ENCODE measurements at regions not wholly inside any gene's neighbourhood (a gene's known extent, or its start where the extent isn't known, plus 50 kb on each side); places are given as distances from the start of the nearest gene placed in this dataset.

DNA sequence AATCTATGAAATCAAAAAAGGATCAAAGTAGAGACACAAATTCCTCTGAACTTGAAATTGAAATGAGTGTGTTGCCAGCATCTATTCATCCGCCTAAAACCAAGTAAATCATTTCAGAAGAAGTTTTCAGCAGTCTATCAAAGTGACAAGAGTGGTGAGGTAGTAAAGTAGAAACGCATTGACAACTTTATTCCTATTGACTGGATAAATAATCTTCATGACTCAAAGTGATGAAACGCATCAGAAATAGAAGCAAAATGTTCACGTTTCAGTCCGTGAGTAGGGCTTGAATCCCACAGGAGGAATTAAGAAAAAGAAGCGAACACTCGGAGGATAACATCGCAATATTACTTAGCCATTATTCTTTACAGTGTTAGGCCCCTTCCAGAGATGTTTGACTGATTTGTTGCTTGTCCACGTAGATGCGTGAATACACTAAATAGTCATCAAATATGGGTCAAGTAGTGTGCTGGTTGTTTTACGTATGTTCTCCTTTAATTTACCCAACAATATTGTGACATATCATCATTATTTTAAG, 314.4 kb downstream of the PLK2 start:
- TF ChIP-seq, protein P1, sequence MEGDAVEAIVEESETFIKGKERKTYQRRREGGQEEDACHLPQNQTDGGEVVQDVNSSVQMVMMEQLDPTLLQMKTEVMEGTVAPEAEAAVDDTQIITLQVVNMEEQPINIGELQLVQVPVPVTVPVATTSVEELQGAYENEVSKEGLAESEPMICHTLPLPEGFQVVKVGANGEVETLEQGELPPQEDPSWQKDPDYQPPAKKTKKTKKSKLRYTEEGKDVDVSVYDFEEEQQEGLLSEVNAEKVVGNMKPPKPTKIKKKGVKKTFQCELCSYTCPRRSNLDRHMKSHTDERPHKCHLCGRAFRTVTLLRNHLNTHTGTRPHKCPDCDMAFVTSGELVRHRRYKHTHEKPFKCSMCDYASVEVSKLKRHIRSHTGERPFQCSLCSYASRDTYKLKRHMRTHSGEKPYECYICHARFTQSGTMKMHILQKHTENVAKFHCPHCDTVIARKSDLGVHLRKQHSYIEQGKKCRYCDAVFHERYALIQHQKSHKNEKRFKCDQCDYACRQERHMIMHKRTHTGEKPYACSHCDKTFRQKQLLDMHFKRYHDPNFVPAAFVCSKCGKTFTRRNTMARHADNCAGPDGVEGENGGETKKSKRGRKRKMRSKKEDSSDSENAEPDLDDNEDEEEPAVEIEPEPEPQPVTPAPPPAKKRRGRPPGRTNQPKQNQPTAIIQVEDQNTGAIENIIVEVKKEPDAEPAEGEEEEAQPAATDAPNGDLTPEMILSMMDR (conservative IDR thresholded peaks at IDR 0.05): no peak
- DNase-seq (ENCODE audit: low read depth, low spot score): no peak
- Mint-ChIP-seq H3K36me3 (ENCODE audit: low read depth) (no peaks in the 10 kb centered on the region), H3K27ac (ENCODE audit: unreplicated experiment) (no peak overlapping the region), H3K9me3 (no peaks in the 10 kb centered on the region), H3K4me1 (no peaks in the 10 kb centered on the region), H3K4me3 (no peak overlapping the region), H3K27me3 (ENCODE audit: low read depth) (no peaks in the 10 kb centered on the region)

DNA sequence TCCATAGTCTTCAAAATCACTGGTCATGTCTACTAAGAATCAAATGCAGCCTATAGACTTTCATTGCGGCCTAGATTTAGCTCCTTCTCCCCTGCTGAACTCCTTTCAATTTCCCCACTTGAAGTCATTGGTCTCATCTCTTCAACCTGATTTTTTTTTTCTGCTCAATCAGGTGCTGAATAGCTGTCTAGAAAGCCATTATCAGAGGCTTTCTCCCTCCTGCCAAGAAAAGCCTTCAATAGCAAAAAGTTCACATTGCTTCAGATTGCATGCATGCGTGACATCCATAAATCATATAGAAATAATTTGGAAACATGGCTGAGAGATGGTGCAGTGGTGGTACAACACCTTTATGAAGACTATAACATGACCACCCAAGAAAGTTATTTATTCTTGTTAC, 316.2 kb downstream of the PLK2 start:
- no peak overlapping the region for H3K4me3 Mint-ChIP-seq
- DNase-seq (ENCODE audit: low read depth, low spot score): no peak
- TF ChIP-seq, protein P1 (conservative IDR thresholded peaks at IDR 0.05): no peak
- H3K4me1 Mint-ChIP-seq: no peaks in the 10 kb centered on the region
- no peaks in the 10 kb centered on the region for H3K9me3 Mint-ChIP-seq
- H3K36me3 Mint-ChIP-seq (ENCODE audit: low read depth): no peaks in the 10 kb centered on the region
- no peaks in the 10 kb centered on the region for H3K27me3 Mint-ChIP-seq (ENCODE audit: low read depth)
- H3K27ac Mint-ChIP-seq (ENCODE audit: unreplicated experiment): no peak overlapping the region

DNA sequence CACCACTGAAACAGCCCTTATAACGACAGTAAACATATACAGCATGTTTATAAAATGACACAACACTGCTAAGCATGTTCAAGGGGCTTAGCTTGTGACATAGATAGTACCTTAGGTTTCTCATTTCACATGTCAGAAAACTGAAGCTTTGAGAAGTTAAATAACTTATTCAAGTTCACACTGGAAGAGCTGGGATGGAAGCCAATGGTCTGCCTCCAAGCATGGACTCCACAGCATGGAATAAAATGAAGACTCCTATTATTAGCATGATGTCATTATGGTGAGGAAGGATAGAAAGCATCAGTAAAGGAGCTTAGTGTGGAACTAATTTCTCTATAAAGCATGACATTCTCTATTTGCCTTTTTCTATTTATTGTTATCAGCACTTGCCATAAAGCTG, 316.7 kb downstream of the PLK2 start:
- TF ChIP-seq, protein P1 (conservative IDR thresholded peaks at IDR 0.05): no peak
- Mint-ChIP-seq H3K27ac (ENCODE audit: unreplicated experiment) (no peak overlapping the region), H3K9me3 (no peaks in the 10 kb centered on the region), H3K27me3 (ENCODE audit: low read depth) (no peaks in the 10 kb centered on the region), H3K36me3 (ENCODE audit: low read depth) (no peaks in the 10 kb centered on the region), H3K4me1 (no peaks in the 10 kb centered on the region), H3K4me3 (no peak overlapping the region)
- DNase-seq (ENCODE audit: low read depth, low spot score): no peak

DNA sequence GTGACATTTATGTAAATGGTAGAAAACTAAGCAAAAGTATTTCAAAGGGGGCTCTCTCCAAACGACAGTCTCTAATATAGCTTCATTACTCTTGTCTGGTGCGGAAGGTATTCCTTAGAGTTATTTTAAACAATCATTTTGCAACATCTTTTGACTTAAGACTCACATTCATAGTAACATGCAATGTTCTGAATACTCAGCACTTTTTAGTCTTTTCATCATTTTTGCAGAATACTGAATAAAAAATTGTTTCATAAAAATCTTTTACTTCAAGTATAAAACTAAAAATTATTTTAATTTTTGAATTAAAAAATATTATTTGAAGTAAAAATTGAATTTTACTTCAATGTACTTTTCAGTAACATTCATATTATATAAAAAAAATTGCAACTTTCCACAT, 321.1 kb downstream of the PLK2 start:
- DNase-seq (ENCODE audit: low read depth, low spot score): no peak
- Mint-ChIP-seq H3K36me3 (ENCODE audit: low read depth) (no peaks in the 10 kb centered on the region), H3K4me3 (no peak overlapping the region), H3K27ac (ENCODE audit: unreplicated experiment) (no peak overlapping the region), H3K27me3 (ENCODE audit: low read depth) (no peaks in the 10 kb centered on the region), H3K4me1 (no peaks in the 10 kb centered on the region), H3K9me3 (no peaks in the 10 kb centered on the region)
- TF ChIP-seq, protein P1 (conservative IDR thresholded peaks at IDR 0.05): no peak

DNA sequence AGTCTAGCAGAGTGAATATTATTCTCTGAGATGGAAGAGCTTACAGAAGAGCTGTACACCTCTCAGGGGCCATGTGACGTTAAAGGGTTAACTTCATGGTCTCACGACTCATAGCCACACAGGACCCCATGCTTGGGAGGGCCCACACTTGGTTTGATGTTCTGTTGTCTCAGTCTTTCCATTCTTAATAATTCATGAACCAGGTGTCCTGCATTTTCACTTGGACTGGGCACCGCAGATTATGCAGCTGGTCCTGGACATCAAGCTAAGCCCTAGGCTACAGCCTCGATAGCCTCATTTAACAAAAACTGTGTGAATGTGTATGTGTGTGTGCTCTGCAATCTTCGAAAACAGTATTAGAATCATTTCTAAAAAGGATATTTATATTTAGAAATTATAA, 323.5 kb downstream of the PLK2 start:
- Mint-ChIP-seq H3K4me1 (no peaks in the 10 kb centered on the region), H3K27ac (ENCODE audit: unreplicated experiment) (no peak overlapping the region), H3K4me3 (no peak overlapping the region), H3K27me3 (ENCODE audit: low read depth) (no peaks in the 10 kb centered on the region), H3K9me3 (no peaks in the 10 kb centered on the region), H3K36me3 (ENCODE audit: low read depth) (no peaks in the 10 kb centered on the region)
- DNase-seq (ENCODE audit: low read depth, low spot score): no peak
- TF ChIP-seq, protein P1 (conservative IDR thresholded peaks at IDR 0.05): no peak
